Erythroblast (primary cell): ENCODE measurements at regions not wholly inside any gene's neighbourhood (a gene's known extent, or its start where the extent isn't known, plus 50 kb on each side); places are given as distances from the start of the nearest gene placed in this dataset.

Source experiments
- GATA1 ChIP-seq: IDR thresholded peaks from 2 replicates; pipeline ENCODE4 v1.6.1; 2011; ENCODE audit warnings: low read depth, mild to moderate bottlenecking, control low read depth, low read length, moderate library complexity
- POLR2A ChIP-seq: IDR thresholded peaks from 2 replicates; pipeline ENCODE4 v1.6.1; 2011; ENCODE audit warnings: mild to moderate bottlenecking, low read length

- TF ChIP-seq POLR2A (no peak), GATA1 (no peak)
Measured at GRCh38 chr5:33304601-33305000, 136.2 kb upstream of the TARS1 start.
